Endothelial cell of umbilical vein (primary cell): ENCODE measurements at regions not wholly inside any gene's neighbourhood (a gene's known extent, or its start where the extent isn't known, plus 50 kb on each side); places are given as distances from the start of the nearest gene placed in this dataset.

Source experiments
- BruUV-seq: library from RNA; stranded (reverse); fragments of 400-500 nt; replicated peaks from 2 replicates; lab custom pipeline; 2021; lab: Mats Ljungman, UMichigan
- CTCF ChIA-PET: fragments of 300-600, 350-600 bp; sonication (Branson Sonifier 250); formaldehyde crosslinking; loops from one replicate; lab custom pipeline; 2021; ENCODE audit warnings: antibody characterized with exemption, inconsistent platforms; lab: Charles Lee
- POLR2A ChIA-PET: fragments of 300-600, 350-600 bp; sonication (Branson Sonifier 250); formaldehyde crosslinking; loops from one replicate; lab custom pipeline; 2021; ENCODE audit warnings: antibody characterized with exemption, inconsistent platforms; lab: Charles Lee
- DNase-seq: peaks from one replicate; pipeline ENCODE4 v3.0.0-alpha.2; 2011; ENCODE audit warnings: low read depth, low spot score
- FAIRE-seq: peaks from 2 replicates; lab custom pipeline; 2011; peaks lifted over from hg19 to GRCh38; lab: Jason Lieb, UNC
- H2AFZ ChIP-seq: 2 replicates; pipeline ENCODE4 v1.6.0; 2012; ENCODE audit warnings: low read depth, low read length, control low read depth, inconsistent platforms
- H3K27ac ChIP-seq: 2 replicates; pipeline ENCODE4 v1.5.1; 2011; ENCODE audit warnings: low read depth, mild to moderate bottlenecking, control low read depth, low read length, moderate library complexity; ENCODE audit not compliant: insufficient read depth
- H3K27me3 ChIP-seq, 2 experiments: 2 replicates each; pipeline versions ENCODE4 v1.6.0 to v1.6.1; 2011; ENCODE audit warnings: low read length in 2 of 2, mixed read lengths in 1 of 2; ENCODE audit not compliant: control insufficient read depth in 2 of 2, insufficient read depth in 2 of 2
- H3K36me3 ChIP-seq, 2 experiments: 2 replicates in 1 of 2; 3 replicates in 1 of 2; pipeline ENCODE4 v1.5.1; 2011; ENCODE audit warnings: low read length in 2 of 2, mild to moderate bottlenecking in 1 of 2, moderate library complexity in 1 of 2; ENCODE audit not compliant: control insufficient read depth in 2 of 2, insufficient read depth in 2 of 2; ENCODE audit errors: extremely low read depth in 1 of 2
- H3K4me1 ChIP-seq: 3 replicates; pipeline ENCODE4 v1.5.1; 2011; ENCODE audit warnings: mild to moderate bottlenecking, low read length; ENCODE audit not compliant: control insufficient read depth, insufficient read depth; ENCODE audit errors: extremely low read depth
- H3K4me2 ChIP-seq: 2 replicates; pipeline ENCODE4 v1.6.1; 2011; ENCODE audit warnings: low read length, control low read depth, mixed read lengths; ENCODE audit not compliant: insufficient read depth
- H3K4me3 ChIP-seq, 3 experiments: fragments of 200-600 bp in 1 of 3; sonication (generic), shearing (Covaris generic) in 1 of 3; replicated peaks in 1 of 3; 2 replicates each; pipeline ENCODE4 v1.5.1; 2011 to 2016; ENCODE audit warnings: control low read depth in 3 of 3, low read length in 3 of 3, mild to moderate bottlenecking in 2 of 3, inconsistent platforms in 1 of 3, low read depth in 1 of 3, moderate library complexity in 1 of 3; ENCODE audit not compliant: insufficient read depth in 1 of 3
- H3K79me2 ChIP-seq: 2 replicates; pipeline ENCODE4 v1.6.0; 2012; ENCODE audit warnings: low read length, inconsistent platforms; ENCODE audit not compliant: control insufficient read depth, insufficient read depth
- H3K9ac ChIP-seq: replicated peaks from 2 replicates; pipeline ENCODE3; 2011; ENCODE audit warnings: low read length, control low read depth; ENCODE audit not compliant: insufficient read depth; ENCODE audit errors: extremely low read depth
- H3K9me1 ChIP-seq: replicated peaks from 3 replicates; pipeline ENCODE4 v1.6.0; 2011; ENCODE audit warnings: mild to moderate bottlenecking, low read length; ENCODE audit not compliant: control insufficient read depth, insufficient read depth; ENCODE audit errors: extremely low read depth
- H3K9me3 ChIP-seq: replicated peaks from 2 replicates; pipeline ENCODE4 v1.5.1; 2012; ENCODE audit warnings: low read length, inconsistent platforms; ENCODE audit not compliant: control insufficient read depth, insufficient read depth
- H4K20me1 ChIP-seq: replicated peaks from 2 replicates; pipeline ENCODE3; 2011; ENCODE audit warnings: mild to moderate bottlenecking, low read length; ENCODE audit not compliant: control insufficient read depth, insufficient read depth; ENCODE audit errors: extremely low read depth
- CTCF ChIP-seq, 2 donors: IDR thresholded peaks; 1 replicate in 1 of 2; 2 replicates in 1 of 2; pipeline ENCODE4 v1.5.1; 2011; ENCODE audit warnings: low read length in 2 of 2, mild to moderate bottlenecking in 2 of 2, moderate library complexity in 2 of 2, control low read depth in 1 of 2, inconsistent platforms in 1 of 2, low read depth in 1 of 2; ENCODE audit not compliant: insufficient read depth in 1 of 2; ENCODE audit errors: extremely low read depth in 1 of 2
- EZH2 ChIP-seq: IDR thresholded peaks from 2 replicates; pipeline ENCODE4 v1.6.1; 2012; ENCODE audit warnings: borderline replicate concordance, low read depth, mild to moderate bottlenecking, moderate library complexity, low read length, inconsistent platforms; ENCODE audit not compliant: severe bottlenecking
- FOS ChIP-seq: IDR thresholded peaks from 2 replicates; pipeline ENCODE4 v1.6.1; 2011; ENCODE audit warnings: mild to moderate bottlenecking, low read length, moderate library complexity, borderline replicate concordance; ENCODE audit not compliant: insufficient read depth
- GATA2 ChIP-seq: IDR thresholded peaks from 2 replicates; pipeline ENCODE4 v1.7.0; 2011; ENCODE audit warnings: low read depth, mild to moderate bottlenecking, moderate library complexity, mixed read lengths, low read length; ENCODE audit not compliant: insufficient read length, insufficient read depth
- MAX ChIP-seq: IDR thresholded peaks from 2 replicates; pipeline ENCODE4 v1.6.1; 2011; ENCODE audit not compliant: insufficient read depth, insufficient read length
- MYC ChIP-seq: IDR thresholded peaks from one replicate; pipeline ENCODE4 v1.6.1; 2011; ENCODE audit warnings: mild to moderate bottlenecking, low read depth, low read length
- POLR2AphosphoS5 ChIP-seq: IDR thresholded peaks from 2 replicates; pipeline ENCODE4 v1.6.1; 2012; ENCODE audit warnings: low read depth, mild to moderate bottlenecking, control low read depth, low read length, moderate library complexity; ENCODE audit not compliant: insufficient read depth
- dilution Hi-C: fragments of 300-500 bp; cut with MboI; formaldehyde crosslinking; loops from one replicate; pipeline ENCODE4 v1.15.0; 2019; ENCODE audit warnings: low sequenced_read_pairs; ENCODE audit not compliant: extremely low pct_ligation_motif_present
- intact Hi-C: fragments of 100-400 bp; cut with micrococcal nuclease; formaldehyde crosslinking; loops from one replicate; pipeline ENCODE4 v1.10.0; 2022

GRCh38 chr13:97723655-97724054 is 229.8 kb upstream of the IPO5 start:
- no peaks in the 10 kb centered on the region for H3K27me3 ChIP-seq
- intact Hi-C loops: no loop called here
- no peaks in the 10 kb centered on the region for H3K79me2 ChIP-seq
- DNase-seq (no peak), FAIRE-seq (no peak)
- no peak overlapping the region for H2AFZ ChIP-seq
- H3K9ac ChIP-seq: no peak overlapping the region
- POLR2A ChIA-PET: no interaction called here
- H3K4me1 ChIP-seq: no peaks in the 10 kb centered on the region
- H3K9me3 ChIP-seq: no peaks in the 10 kb centered on the region
- no peaks in the 10 kb centered on the region for H3K9me1 ChIP-seq
- no peak overlapping the region for H3K4me3 ChIP-seq
- no peaks in the 10 kb centered on the region for H3K36me3 ChIP-seq
- CTCF ChIA-PET: interaction anchor here (0.6 kb wide), 1 partner anchor 8 kb away, joined by 3 read pairs; no protein-coding TSS in a partner anchor
- BruUV-seq: no TSS peak
- H4K20me1 ChIP-seq: no peaks in the 10 kb centered on the region
- no peak overlapping the region for H3K4me2 ChIP-seq
- no peak for TF ChIP-seq GATA2
- TF ChIP-seq POLR2AphosphoS5: no peak
- no peak for TF ChIP-seq EZH2
- no peak for TF ChIP-seq FOS
- no peak for TF ChIP-seq MAX
- TF ChIP-seq CTCF (IDR thresholded peaks at IDR 0.05; ENCODE audit: extremely low read depth in 1 of 2, insufficient read depth in 1 of 2, low read depth in 1 of 2, low read length in 2 of 2): no peak
- TF ChIP-seq MYC: no peak
- no peak overlapping the region for H3K27ac ChIP-seq
- dilution Hi-C loops: no loop called here
